Nephron (organoid): ENCODE measurements at regions not wholly inside any gene's neighbourhood (a gene's known extent, or its start where the extent isn't known, plus 50 kb on each side); places are given as distances from the start of the nearest gene placed in this dataset.

ENCODE experiments used
- H3K27ac Mint-ChIP-seq, 3 experiments: 2 replicates each; pipeline ENCODE4 v1.8.0; 2020; ENCODE audit warnings: mixed read lengths in 3 of 3, mild to moderate bottlenecking in 2 of 3, moderate library complexity in 1 of 3
- H3K27me3 Mint-ChIP-seq: 2 replicates; pipeline ENCODE4 v1.8.0; 2021; ENCODE audit warnings: low read depth, mild to moderate bottlenecking, moderate library complexity, mixed read lengths
- H3K36me3 Mint-ChIP-seq: 2 replicates; pipeline ENCODE4 v1.8.0; 2020; ENCODE audit warnings: low read depth, mixed read lengths
- H3K4me1 Mint-ChIP-seq: 2 replicates; pipeline ENCODE4 v1.8.0; 2020; ENCODE audit warnings: mixed read lengths
- H3K4me3 Mint-ChIP-seq, 3 experiments: 2 replicates each; pipeline ENCODE4 v1.8.0; 2020; ENCODE audit warnings: mild to moderate bottlenecking in 3 of 3, mixed read lengths in 3 of 3, moderate library complexity in 2 of 3
- H3K9me3 Mint-ChIP-seq: 2 replicates; pipeline ENCODE4 v1.8.0; 2020; ENCODE audit warnings: mixed read lengths
- TF ChIP-seq, protein P1 (sequence below), 3 experiments: fragments of 200-600 bp; sonication (generic); IDR thresholded peaks; one replicate each; pipeline ENCODE4 v1.5.0; 2021; ENCODE audit warnings: antibody characterized with exemption in 3 of 3; ENCODE audit not compliant: unreplicated experiment in 3 of 3

DNA sequence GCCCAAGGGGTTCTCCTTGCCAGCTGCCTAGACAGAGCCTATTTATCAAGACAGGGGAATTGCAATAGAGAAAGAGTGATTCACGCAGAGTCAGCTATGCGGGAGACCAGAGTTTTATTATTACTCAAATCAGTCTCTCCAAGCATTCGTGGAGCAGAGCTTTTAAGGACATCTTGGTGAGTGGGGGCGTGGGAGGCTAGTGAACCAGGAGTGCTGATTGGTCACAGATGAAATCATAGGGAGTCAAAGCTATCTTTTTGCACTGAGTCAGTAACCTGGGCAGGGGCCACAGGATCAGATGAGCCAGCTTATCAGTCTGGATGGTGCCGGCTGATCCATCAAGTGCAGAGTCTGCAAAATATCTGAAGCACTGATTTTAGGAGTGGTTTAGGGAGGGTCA is 64.8 kb upstream of the MRPS6 start:
- H3K27ac Mint-ChIP-seq, result no peak overlapping the region
- H3K9me3 Mint-ChIP-seq, result peaks cover 20% of the 10 kb centered on the region

DNA sequence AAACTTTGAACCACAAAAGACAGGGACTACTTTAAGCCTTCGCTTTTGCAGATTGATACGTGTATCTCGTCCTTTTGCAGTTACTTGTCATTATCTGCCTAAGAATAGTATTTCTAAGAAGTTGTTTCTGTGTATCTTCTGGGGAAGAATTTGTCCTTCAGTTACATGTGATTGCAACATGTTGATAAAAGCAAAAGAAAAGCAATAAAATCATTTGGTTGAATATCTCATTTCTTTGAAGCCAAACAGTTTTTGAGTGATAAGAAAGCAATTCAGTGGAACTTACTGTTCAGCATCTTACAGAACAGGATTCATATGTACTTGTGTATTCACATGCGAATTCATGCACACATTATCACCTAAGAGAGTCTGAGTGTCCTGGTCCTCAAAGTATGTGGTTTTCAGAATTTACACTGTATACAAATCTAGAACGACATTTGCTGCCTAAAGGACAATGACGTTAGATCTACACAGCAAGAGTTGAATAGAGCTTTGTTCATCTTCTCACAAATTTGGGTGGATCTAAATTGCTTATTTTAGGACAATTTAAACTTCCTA is 66.7 kb upstream of the MRPS6 start:
- no peaks in the 10 kb centered on the region for H3K27me3 Mint-ChIP-seq
- H3K4me3 Mint-ChIP-seq, result no peak overlapping the region
- peaks cover 5% of the 10 kb centered on the region for H3K36me3 Mint-ChIP-seq
- H3K4me1 Mint-ChIP-seq, result no peaks in the 10 kb centered on the region
- H3K9me3 Mint-ChIP-seq, result peaks cover 10% of the 10 kb centered on the region
- no peak overlapping the region for H3K27ac Mint-ChIP-seq
- TF ChIP-seq, protein P1, sequence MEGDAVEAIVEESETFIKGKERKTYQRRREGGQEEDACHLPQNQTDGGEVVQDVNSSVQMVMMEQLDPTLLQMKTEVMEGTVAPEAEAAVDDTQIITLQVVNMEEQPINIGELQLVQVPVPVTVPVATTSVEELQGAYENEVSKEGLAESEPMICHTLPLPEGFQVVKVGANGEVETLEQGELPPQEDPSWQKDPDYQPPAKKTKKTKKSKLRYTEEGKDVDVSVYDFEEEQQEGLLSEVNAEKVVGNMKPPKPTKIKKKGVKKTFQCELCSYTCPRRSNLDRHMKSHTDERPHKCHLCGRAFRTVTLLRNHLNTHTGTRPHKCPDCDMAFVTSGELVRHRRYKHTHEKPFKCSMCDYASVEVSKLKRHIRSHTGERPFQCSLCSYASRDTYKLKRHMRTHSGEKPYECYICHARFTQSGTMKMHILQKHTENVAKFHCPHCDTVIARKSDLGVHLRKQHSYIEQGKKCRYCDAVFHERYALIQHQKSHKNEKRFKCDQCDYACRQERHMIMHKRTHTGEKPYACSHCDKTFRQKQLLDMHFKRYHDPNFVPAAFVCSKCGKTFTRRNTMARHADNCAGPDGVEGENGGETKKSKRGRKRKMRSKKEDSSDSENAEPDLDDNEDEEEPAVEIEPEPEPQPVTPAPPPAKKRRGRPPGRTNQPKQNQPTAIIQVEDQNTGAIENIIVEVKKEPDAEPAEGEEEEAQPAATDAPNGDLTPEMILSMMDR (IDR thresholded peaks at IDR 0.05; ENCODE audit: unreplicated experiment in 3 of 3), result no peak

More for the DNA sequence above, 64.8 kb upstream of the MRPS6 start:
- TF ChIP-seq, protein P1 (IDR thresholded peaks at IDR 0.05; ENCODE audit: unreplicated experiment in 3 of 3), result no peak
- Mint-ChIP-seq H3K4me1 (no peaks in the 10 kb centered on the region), H3K36me3 (peaks cover 7% of the 10 kb centered on the region), H3K4me3 (no peak overlapping the region), H3K27me3 (no peaks in the 10 kb centered on the region)

DNA sequence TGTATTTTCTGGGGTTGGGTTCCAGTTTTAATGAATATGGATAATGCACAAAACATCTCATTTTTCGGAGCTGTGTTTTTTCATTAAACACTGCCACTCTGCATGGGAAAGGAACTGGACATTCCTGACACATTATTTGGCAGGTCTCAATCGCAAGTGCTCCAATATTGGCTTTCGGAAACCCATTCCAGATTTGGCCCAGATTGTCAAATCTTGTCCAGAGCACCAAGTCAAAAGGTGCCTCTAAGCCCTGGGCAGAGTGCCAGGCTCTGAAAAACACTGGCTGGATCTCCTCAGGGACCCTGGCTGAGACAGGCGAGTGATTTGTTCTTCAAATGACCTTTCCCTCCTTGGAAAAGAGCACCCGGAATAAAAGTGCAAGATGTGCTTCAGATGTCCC is 68.4 kb upstream of the MRPS6 start:
- H3K4me3 Mint-ChIP-seq, result no peak overlapping the region
- H3K9me3 Mint-ChIP-seq, result peaks cover 6% of the 10 kb centered on the region
- no peak overlapping the region for H3K27ac Mint-ChIP-seq
- H3K36me3 Mint-ChIP-seq, result no peaks in the 10 kb centered on the region
- peaks cover 4% of the 10 kb centered on the region for H3K27me3 Mint-ChIP-seq
- TF ChIP-seq, protein P1 (IDR thresholded peaks at IDR 0.05; ENCODE audit: unreplicated experiment in 3 of 3), result no peak
- H3K4me1 Mint-ChIP-seq, result no peaks in the 10 kb centered on the region

DNA sequence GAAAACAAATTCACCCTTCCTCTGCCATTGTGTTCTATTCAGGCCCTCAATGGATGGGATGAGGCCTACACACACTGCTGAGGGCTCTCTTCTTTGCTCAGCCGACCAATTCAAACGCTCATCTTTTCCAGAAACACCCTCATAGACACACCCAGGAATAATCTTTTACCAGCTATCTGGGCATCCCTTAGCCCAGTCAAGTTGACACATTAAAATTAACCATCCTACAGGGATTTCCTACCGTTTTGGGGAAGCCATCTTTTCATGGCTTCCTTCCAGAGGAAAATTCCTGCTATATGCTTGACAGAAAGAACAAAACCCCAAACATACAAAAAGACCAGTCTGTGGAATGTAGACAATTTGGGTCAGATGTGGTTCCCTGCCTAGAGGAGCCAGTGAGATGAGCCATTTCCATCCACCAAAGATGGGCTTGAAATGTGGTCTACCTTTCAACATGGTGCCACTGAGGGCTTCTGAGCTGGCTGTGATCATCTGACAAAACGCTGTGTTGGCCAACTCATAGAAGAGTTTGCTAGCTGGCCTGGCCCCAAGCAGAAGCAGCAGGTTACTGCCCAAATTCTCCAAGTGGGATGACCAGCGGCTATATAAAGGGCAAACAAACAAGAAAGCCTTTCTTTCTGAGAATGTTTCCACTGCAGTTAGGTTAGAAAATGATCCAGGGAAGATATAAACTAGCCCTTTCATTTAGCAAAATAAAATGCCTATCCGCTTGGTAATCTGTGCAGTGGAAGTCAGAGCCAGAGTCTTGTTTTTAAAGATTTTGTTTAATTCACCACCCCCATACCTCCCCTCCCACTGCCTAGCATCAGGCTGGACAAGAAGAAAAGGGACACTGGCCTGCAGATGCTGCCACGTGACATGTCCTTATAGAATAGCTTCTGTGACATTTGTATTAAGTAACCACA is 69.1 kb upstream of the MRPS6 start:
- Mint-ChIP-seq H3K27me3 (peaks cover 4% of the 10 kb centered on the region), H3K4me3 (no peak overlapping the region), H3K4me1 (no peaks in the 10 kb centered on the region), H3K9me3 (peaks cover 5% of the 10 kb centered on the region), H3K36me3 (no peaks in the 10 kb centered on the region), H3K27ac (no peak overlapping the region)
- TF ChIP-seq, protein P1 (IDR thresholded peaks at IDR 0.05; ENCODE audit: unreplicated experiment in 3 of 3), result no peak

GRCh38 chr21:34003428-34003827 is 70.0 kb upstream of the MRPS6 start:
- Mint-ChIP-seq H3K27me3 (peaks cover 4% of the 10 kb centered on the region), H3K4me1 (no peaks in the 10 kb centered on the region), H3K9me3 (peaks cover under 1% of the 10 kb centered on the region), H3K36me3 (no peaks in the 10 kb centered on the region), H3K4me3 (no peak overlapping the region), H3K27ac (no peak overlapping the region)
- TF ChIP-seq, protein P1 (IDR thresholded peaks at IDR 0.05; ENCODE audit: unreplicated experiment in 3 of 3), result no peak
